Muscle layer of colon (tissue), 2 donors: ENCODE measurements at regions not wholly inside any gene's neighbourhood (a gene's known extent, or its start where the extent isn't known, plus 50 kb on each side); places are given as distances from the start of the nearest gene placed in this dataset.

Experiments
- H3K27ac ChIP-seq: one replicate; pipeline ENCODE4 v1.7.0; 2013; ENCODE audit warnings: low read depth, mild to moderate bottlenecking, low read length, moderate library complexity
- H3K27me3 ChIP-seq, 2 donors: one replicate each; pipeline ENCODE4 v1.7.0; 2013; ENCODE audit warnings: low read length in 2 of 2, mild to moderate bottlenecking in 2 of 2; ENCODE audit not compliant: insufficient read depth in 2 of 2, control insufficient read depth in 1 of 2
- H3K36me3 ChIP-seq: one replicate; pipeline ENCODE4 v1.7.0; 2013; ENCODE audit warnings: mild to moderate bottlenecking, low read length; ENCODE audit not compliant: insufficient read depth
- H3K4me1 ChIP-seq: one replicate; pipeline ENCODE4 v1.7.0; 2013; ENCODE audit warnings: mild to moderate bottlenecking, low read length; ENCODE audit not compliant: insufficient read depth
- H3K4me3 ChIP-seq, 2 donors: one replicate each; pipeline ENCODE4 v1.7.0; 2013; ENCODE audit warnings: low read length in 2 of 2, low read depth in 1 of 2, mild to moderate bottlenecking in 1 of 2, moderate library complexity in 1 of 2
- H3K9ac ChIP-seq: one replicate; pipeline ENCODE4 v1.7.0; 2013; ENCODE audit warnings: low read length
- H3K9me3 ChIP-seq: one replicate; pipeline ENCODE4 v1.7.0; 2013; ENCODE audit warnings: mild to moderate bottlenecking, low read length
- donor health status: abdominal sarcoma.
- donor health status: Adenocarcinoma of cecum.

GRCh38 chr1:5291889-5292288, 637.5 kb downstream of the AJAP1 start:
- H3K4me1 ChIP-seq: no peaks in the 10 kb centered on the region
- no peak overlapping the region for H3K27ac ChIP-seq
- H3K27me3 ChIP-seq: peaks cover 0 to 2% of the 10 kb centered on the region in 2 donors
- no peak overlapping the region for H3K4me3 ChIP-seq
- H3K9me3 ChIP-seq: no peaks in the 10 kb centered on the region
- no peaks in the 10 kb centered on the region for H3K36me3 ChIP-seq
- no peak overlapping the region for H3K9ac ChIP-seq

- Histone ChIP-seq H3K27me3 (no peaks in the 10 kb centered on the region), H3K9ac (no peak overlapping the region), H3K4me1 (no peaks in the 10 kb centered on the region), H3K27ac (no peak overlapping the region), H3K9me3 (no peaks in the 10 kb centered on the region), H3K4me3 (peak overlapping the region in 1 of 2 donors; percentile 7), H3K36me3 (no peaks in the 10 kb centered on the region)
Observed at GRCh38 chr1:5287178-5288150, 633.1 kb downstream of the AJAP1 start.

- no peaks in the 10 kb centered on the region for H3K36me3 ChIP-seq
- H3K27me3 ChIP-seq: no peaks in the 10 kb centered on the region
- H3K9me3 ChIP-seq: no peaks in the 10 kb centered on the region
- no peak overlapping the region for H3K4me3 ChIP-seq
- H3K27ac ChIP-seq: no peak overlapping the region
- H3K9ac ChIP-seq: no peak overlapping the region
- no peaks in the 10 kb centered on the region for H3K4me1 ChIP-seq
Observed at GRCh38 chr1:5286244-5286643, 631.8 kb downstream of the AJAP1 start.

GRCh38 chr1:5274527-5274926, 620.1 kb downstream of the AJAP1 start:
- H3K4me3 ChIP-seq: no peak overlapping the region
- no peaks in the 10 kb centered on the region for H3K9me3 ChIP-seq
- no peaks in the 10 kb centered on the region for H3K36me3 ChIP-seq
- no peak overlapping the region for H3K27ac ChIP-seq
- no peaks in the 10 kb centered on the region for H3K27me3 ChIP-seq
- H3K4me1 ChIP-seq: no peaks in the 10 kb centered on the region
- no peak overlapping the region for H3K9ac ChIP-seq

- Histone ChIP-seq H3K9me3 (no peaks in the 10 kb centered on the region), H3K27me3 (no peaks in the 10 kb centered on the region), H3K27ac (no peak overlapping the region), H3K4me1 (no peaks in the 10 kb centered on the region), H3K36me3 (no peaks in the 10 kb centered on the region), H3K4me3 (no peak overlapping the region), H3K9ac (no peak overlapping the region)
Observed at GRCh38 chr1:5273280-5274003, 619.0 kb downstream of the AJAP1 start.

- no peak overlapping the region for H3K27ac ChIP-seq
- H3K4me1 ChIP-seq: no peaks in the 10 kb centered on the region
- H3K27me3 ChIP-seq: no peaks in the 10 kb centered on the region
- no peaks in the 10 kb centered on the region for H3K9me3 ChIP-seq
- no peaks in the 10 kb centered on the region for H3K36me3 ChIP-seq
- no peak overlapping the region for H3K4me3 ChIP-seq
- no peak overlapping the region for H3K9ac ChIP-seq
Observed at GRCh38 chr1:5272325-5272724, 617.9 kb downstream of the AJAP1 start.

- Histone ChIP-seq H3K27ac (no peak overlapping the region), H3K4me3 (no peak overlapping the region), H3K9ac (no peak overlapping the region), H3K4me1 (no peaks in the 10 kb centered on the region), H3K36me3 (no peaks in the 10 kb centered on the region), H3K9me3 (no peaks in the 10 kb centered on the region), H3K27me3 (no peaks in the 10 kb centered on the region)
Observed at GRCh38 chr1:5271264-5271663, 616.9 kb downstream of the AJAP1 start.

- Histone ChIP-seq H3K36me3 (no peaks in the 10 kb centered on the region), H3K4me1 (no peaks in the 10 kb centered on the region), H3K9ac (no peak overlapping the region), H3K9me3 (no peaks in the 10 kb centered on the region), H3K27me3 (no peaks in the 10 kb centered on the region), H3K27ac (no peak overlapping the region), H3K4me3 (no peak overlapping the region)
Observed at GRCh38 chr1:5269901-5270300, 615.5 kb downstream of the AJAP1 start.

- Histone ChIP-seq H3K4me1 (no peaks in the 10 kb centered on the region), H3K9ac (no peak overlapping the region), H3K4me3 (no peak overlapping the region), H3K9me3 (no peaks in the 10 kb centered on the region), H3K36me3 (no peaks in the 10 kb centered on the region), H3K27ac (no peak overlapping the region), H3K27me3 (no peaks in the 10 kb centered on the region)
Observed at GRCh38 chr1:5267603-5268235, 613.3 kb downstream of the AJAP1 start.

- no peak overlapping the region for H3K27ac ChIP-seq
- H3K36me3 ChIP-seq: no peaks in the 10 kb centered on the region
- H3K4me3 ChIP-seq: no peak overlapping the region
- no peak overlapping the region for H3K9ac ChIP-seq
- no peaks in the 10 kb centered on the region for H3K9me3 ChIP-seq
- no peaks in the 10 kb centered on the region for H3K27me3 ChIP-seq
- H3K4me1 ChIP-seq: no peaks in the 10 kb centered on the region
Observed at GRCh38 chr1:5265438-5266075, 611.1 kb downstream of the AJAP1 start.

GRCh38 chr1:5264476-5264875, 610.1 kb downstream of the AJAP1 start:
- H3K27me3 ChIP-seq: no peaks in the 10 kb centered on the region

More at GRCh38 chr1:5264476-5264875, 610.1 kb downstream of the AJAP1 start:
- Histone ChIP-seq H3K9ac (no peak overlapping the region), H3K27ac (no peak overlapping the region), H3K9me3 (no peaks in the 10 kb centered on the region), H3K4me3 (no peak overlapping the region), H3K36me3 (no peaks in the 10 kb centered on the region), H3K4me1 (no peaks in the 10 kb centered on the region)
